ENCODE measurements at regions not wholly inside any gene's neighbourhood (a gene's known extent, or its start where the extent isn't known, plus 50 kb on each side); places are given as distances from the start of the nearest gene placed in this dataset.

- CTCF ChIA-PET, result no interaction called here
- H3K36me3 Mint-ChIP-seq, result no peaks in the 10 kb centered on the region
- TF ChIP-seq IRF2 (CRISPR knock-in tag; IDR thresholded peaks at IDR 0.05; ENCODE audit: borderline replicate concordance, low read depth) (no peak), ZNF263 (CRISPR knock-in tag; IDR thresholded peaks at IDR 0.05; ENCODE audit: low read depth) (no peak), ZNF317 (CRISPR knock-in tag; IDR thresholded peaks at IDR 0.05; ENCODE audit: borderline replicate concordance, low read depth) (no peak), RORB (CRISPR knock-in tag; IDR thresholded peaks at IDR 0.05) (no peak), ZNF281 (CRISPR knock-in tag; IDR thresholded peaks at IDR 0.05) (no peak), CREB1 (CRISPR knock-in tag; IDR thresholded peaks at IDR 0.05) (no peak), IRF1 (CRISPR knock-in tag; IDR thresholded peaks at IDR 0.05) (no peak), ATF1 (CRISPR knock-in tag; IDR thresholded peaks at IDR 0.05) (no peak), ZNF425 (CRISPR knock-in tag; conservative IDR thresholded peaks at IDR 0.05) (no peak), USF2 (CRISPR knock-in tag; IDR thresholded peaks at IDR 0.05) (no peak), ESRRA (CRISPR knock-in tag; IDR thresholded peaks at IDR 0.05; ENCODE audit: borderline replicate concordance) (no peak), RELA (CRISPR knock-in tag; IDR thresholded peaks at IDR 0.05; ENCODE audit: borderline replicate concordance) (no peak), OVOL2 (CRISPR knock-in tag; IDR thresholded peaks at IDR 0.05; ENCODE audit: borderline replicate concordance) (no peak), KAT7 (CRISPR knock-in tag; IDR thresholded peaks at IDR 0.05; ENCODE audit: borderline replicate concordance) (no peak)
- H3K9me3 Mint-ChIP-seq, result no peaks in the 10 kb centered on the region
- no peak for DNase-seq (ENCODE audit: low spot score)
- POLR2A ChIA-PET, result no interaction called here
- no peaks in the 10 kb centered on the region for H3K27me3 Mint-ChIP-seq (ENCODE audit: low read depth)
- H3K4me1 Mint-ChIP-seq, result no peaks in the 10 kb centered on the region
- H3K27ac Mint-ChIP-seq, result no peak overlapping the region
- ATAC-seq, result no peak
- H3K4me3 Mint-ChIP-seq, result no peak overlapping the region
Observed at GRCh38 chr12:81958406-81958805, 199.3 kb upstream of the PPFIA2 start.

- Mint-ChIP-seq H3K27me3 (ENCODE audit: low read depth) (no peaks in the 10 kb centered on the region), H3K4me1 (no peaks in the 10 kb centered on the region), H3K27ac (no peak overlapping the region), H3K9me3 (no peaks in the 10 kb centered on the region), H3K36me3 (no peaks in the 10 kb centered on the region), H3K4me3 (no peak overlapping the region)
- ChIA-PET POLR2A (no interaction called here), CTCF (no interaction called here)
- DNase-seq (ENCODE audit: low spot score), result no peak
- no peak for ATAC-seq
- TF ChIP-seq ZNF671 (CRISPR knock-in tag; IDR thresholded peaks at IDR 0.05) (no peak), OVOL2 (CRISPR knock-in tag; IDR thresholded peaks at IDR 0.05; ENCODE audit: borderline replicate concordance) (no peak), RORB (CRISPR knock-in tag; IDR thresholded peaks at IDR 0.05) (no peak), NFE2L1 (CRISPR knock-in tag; IDR thresholded peaks at IDR 0.05) (no peak), NR3C1 (CRISPR knock-in tag; conservative IDR thresholded peaks at IDR 0.05; ENCODE audit: low read depth) (no peak), AR (CRISPR knock-in tag; IDR thresholded peaks at IDR 0.05) (no peak), ZNF317 (CRISPR knock-in tag; IDR thresholded peaks at IDR 0.05; ENCODE audit: borderline replicate concordance, low read depth) (no peak), NFATC4 (CRISPR knock-in tag; IDR thresholded peaks at IDR 0.05) (no peak), ERG (CRISPR knock-in tag; IDR thresholded peaks at IDR 0.05) (no peak), ZNF281 (CRISPR knock-in tag; IDR thresholded peaks at IDR 0.05) (no peak), TP53 (CRISPR knock-in tag; IDR thresholded peaks at IDR 0.05) (no peak), ZBTB21 (CRISPR knock-in tag; IDR thresholded peaks at IDR 0.05; ENCODE audit: borderline replicate concordance) (no peak), FOXK1 (CRISPR knock-in tag; IDR thresholded peaks at IDR 0.05) (no peak)
Observed at GRCh38 chr12:81957631-81958030, 198.5 kb upstream of the PPFIA2 start.
